H9 (cell line): ENCODE measurements at regions not wholly inside any gene's neighbourhood (a gene's known extent, or its start where the extent isn't known, plus 50 kb on each side); places are given as distances from the start of the nearest gene placed in this dataset.

Source experiments
- DNase-seq: peaks from one replicate; pipeline ENCODE4 v3.0.0-alpha.2; 2017
- H2AFZ ChIP-seq: one replicate; pipeline ENCODE4 v1.6.1; 2013; ENCODE audit warnings: mild to moderate bottlenecking, low read length, control low read depth, moderate library complexity
- H2AK5ac ChIP-seq: 2 replicates; pipeline ENCODE4 v1.6.1; 2013; ENCODE audit warnings: low read length, control low read depth, mixed read lengths; ENCODE audit not compliant: insufficient read length
- H2BK120ac ChIP-seq: one replicate; pipeline ENCODE4 v1.6.1; 2013; ENCODE audit warnings: low read depth, mild to moderate bottlenecking, low read length, control low read depth, inconsistent platforms; ENCODE audit not compliant: poor library complexity, severe bottlenecking
- H2BK12ac ChIP-seq: 2 replicates; pipeline ENCODE4 v1.6.1; 2013; ENCODE audit warnings: low read length, control low read depth, mixed read lengths, low read depth; ENCODE audit not compliant: insufficient read length
- H2BK15ac ChIP-seq: 2 replicates; pipeline ENCODE4 v1.6.1; 2013; ENCODE audit warnings: low read depth, low read length, control low read depth
- H2BK20ac ChIP-seq: one replicate; pipeline ENCODE4 v1.6.1; 2013; ENCODE audit warnings: low read depth, mild to moderate bottlenecking, low read length, control low read depth, inconsistent platforms; ENCODE audit not compliant: poor library complexity, severe bottlenecking
- H2BK5ac ChIP-seq: 2 replicates; pipeline ENCODE4 v1.6.1; 2013; ENCODE audit warnings: low read length, control low read depth, mixed read lengths; ENCODE audit not compliant: insufficient read length
- H3K14ac ChIP-seq: 2 replicates; pipeline ENCODE4 v1.6.1; 2013; ENCODE audit warnings: low read length, control low read depth; ENCODE audit not compliant: insufficient read depth
- H3K18ac ChIP-seq: 2 replicates; pipeline ENCODE4 v1.6.1; 2013; ENCODE audit warnings: low read depth, mild to moderate bottlenecking, mixed read lengths, low read length, control low read depth; ENCODE audit not compliant: insufficient read length
- H3K23ac ChIP-seq: 2 replicates; pipeline ENCODE4 v1.6.1; 2013; ENCODE audit warnings: low read length, control low read depth, mixed read lengths, low read depth; ENCODE audit not compliant: insufficient read length
- H3K23me2 ChIP-seq: 2 replicates; pipeline ENCODE4 v1.6.1; 2013; ENCODE audit warnings: low read depth, mild to moderate bottlenecking, mixed read lengths, low read length, control low read depth; ENCODE audit not compliant: insufficient read length, poor library complexity, severe bottlenecking
- H3K27ac ChIP-seq: 2 replicates; pipeline ENCODE4 v1.5.1; 2013; ENCODE audit warnings: low read length, control low read depth, mixed read lengths, low read depth; ENCODE audit not compliant: insufficient read length
- H3K27me3 ChIP-seq: 2 replicates; pipeline ENCODE4 v1.6.1; 2013; ENCODE audit warnings: low read length, control low read depth, inconsistent platforms; ENCODE audit not compliant: insufficient read depth
- H3K4ac ChIP-seq: 2 replicates; pipeline ENCODE4 v1.6.1; 2013; ENCODE audit warnings: low read depth, mild to moderate bottlenecking, control low read depth, inconsistent platforms, low read length, moderate library complexity
- H3K4me1 ChIP-seq: 2 replicates; pipeline ENCODE4 v1.6.1; 2013; ENCODE audit warnings: low read length, control low read depth, inconsistent platforms; ENCODE audit not compliant: insufficient read depth
- H3K4me2 ChIP-seq: 2 replicates; pipeline ENCODE4 v1.6.1; 2013; ENCODE audit warnings: low read length, control low read depth, mixed read lengths; ENCODE audit not compliant: insufficient read length, insufficient read depth
- H3K56ac ChIP-seq: 2 replicates; pipeline ENCODE4 v1.6.1; 2013; ENCODE audit warnings: low read depth, mild to moderate bottlenecking, mixed read lengths, low read length, control low read depth; ENCODE audit not compliant: insufficient read length
- H3K79me1 ChIP-seq: 2 replicates; pipeline ENCODE4 v1.6.1; 2013; ENCODE audit warnings: low read depth, mild to moderate bottlenecking, moderate library complexity, low read length, control low read depth, inconsistent platforms; ENCODE audit not compliant: insufficient read depth, poor library complexity, severe bottlenecking
- H3K79me2 ChIP-seq: 2 replicates; pipeline ENCODE4 v1.6.1; 2013; ENCODE audit warnings: low read length, control low read depth, inconsistent platforms; ENCODE audit not compliant: insufficient read depth
- H3K9ac ChIP-seq: 2 replicates; pipeline ENCODE4 v1.6.1; 2013; ENCODE audit warnings: low read length, control low read depth, mixed read lengths; ENCODE audit not compliant: insufficient read length; ENCODE audit errors: extremely low read depth
- H3K9me3 ChIP-seq: one replicate; pipeline ENCODE4 v1.6.1; 2013; ENCODE audit warnings: low read depth, low read length, inconsistent platforms; ENCODE audit not compliant: control insufficient read depth
- H3T11ph ChIP-seq: one replicate; pipeline ENCODE4 v1.6.1; 2013; ENCODE audit warnings: mild to moderate bottlenecking, low read length, control low read depth, inconsistent platforms
- H4K20me1 ChIP-seq: one replicate; pipeline ENCODE4 v1.6.1; 2013; ENCODE audit not compliant: control insufficient read depth, insufficient read length, insufficient read depth
- H4K5ac ChIP-seq: 2 replicates; pipeline ENCODE4 v1.6.1; 2013; ENCODE audit warnings: low read depth, mild to moderate bottlenecking, mixed read lengths, low read length, control low read depth; ENCODE audit not compliant: insufficient read length
- H4K8ac ChIP-seq: replicated peaks from 2 replicates; pipeline ENCODE4 v1.6.1; 2013; ENCODE audit warnings: low read length, control low read depth, mixed read lengths, low read depth; ENCODE audit not compliant: insufficient read length
- H4K91ac ChIP-seq: 2 replicates; pipeline ENCODE4 v1.6.1; 2013; ENCODE audit warnings: low read depth, mild to moderate bottlenecking, moderate library complexity, mixed read lengths, low read length, control low read depth; ENCODE audit not compliant: insufficient read length
- H3K27ac Mint-ChIP-seq, 3 experiments: 2 replicates in 2 of 3; 3 replicates in 1 of 3; pipeline ENCODE4 v1.8.0; 2020 to 2021; ENCODE audit warnings: mixed read lengths in 3 of 3, mild to moderate bottlenecking in 1 of 3, moderate library complexity in 1 of 3
- H3K27me3 Mint-ChIP-seq: 2 replicates; pipeline ENCODE4 v1.8.0; 2021; ENCODE audit warnings: low read depth, mild to moderate bottlenecking, moderate library complexity, mixed read lengths
- H3K36me3 Mint-ChIP-seq, 3 experiments: 2 replicates in 2 of 3; 3 replicates in 1 of 3; pipeline ENCODE4 v1.8.0; 2020 to 2021; ENCODE audit warnings: low read depth in 3 of 3, mixed read lengths in 3 of 3; ENCODE audit not compliant: insufficient read depth in 1 of 3
- H3K4me1 Mint-ChIP-seq, 2 experiments: 2 replicates each; pipeline ENCODE4 v1.8.0; 2020; ENCODE audit warnings: mixed read lengths in 2 of 2
- H3K4me3 Mint-ChIP-seq, 2 experiments: 2 replicates in 1 of 2; 3 replicates in 1 of 2; pipeline ENCODE4 v1.8.0; 2020 to 2021; ENCODE audit warnings: mild to moderate bottlenecking in 2 of 2, mixed read lengths in 2 of 2, moderate library complexity in 1 of 2
- H3K9me3 Mint-ChIP-seq, 2 experiments: 2 replicates in 1 of 2; 3 replicates in 1 of 2; pipeline ENCODE4 v1.8.0; 2020; ENCODE audit warnings: mild to moderate bottlenecking in 2 of 2, mixed read lengths in 2 of 2, moderate library complexity in 1 of 2
- CTCF ChIP-seq: fragments of 200-600 bp; sonication (generic); conservative IDR thresholded peaks from 3 replicates; pipeline ENCODE4 v1.8.0; 2021; ENCODE audit warnings: antibody characterized with exemption, mild to moderate bottlenecking
- WGBS: extraction: QIAGEN DNeasy Blood & Tissue Kit; methylation state at CpG from one replicate; pipeline ENCODE4 v1.1.7; 2013; ENCODE audit warnings: missing lambda C conversion rate, low lambda C conversion rate, mixed read lengths; ENCODE audit not compliant: insufficient read length; ENCODE audit errors: extremely low coverage; 5-methylcytosine and 5-hydroxymethylcytosine counted together

GRCh38 chr12:95601091-95601961 is 50.0 kb upstream of the USP44 start:
- WGBS = no CpG with 5 or more reads among the region's 6 CpGs
- no peak for DNase-seq
- Histone ChIP-seq H3K18ac (no peak overlapping the region), H3K9me3 (no peaks in the 10 kb centered on the region), H4K5ac (no peak overlapping the region), H4K91ac (no peak overlapping the region), H2BK15ac (no peak overlapping the region), H3K27ac (no peak overlapping the region), H3K4me1 (no peaks in the 10 kb centered on the region; the same call in 1 of the 2 replicates), H4K8ac (no peak overlapping the region), H2AFZ (no peak overlapping the region), H2BK5ac (no peak overlapping the region), H2BK120ac (no peak overlapping the region), H2BK20ac (no peak overlapping the region), H3K27me3 (no peaks in the 10 kb centered on the region), H3K4ac (no peak overlapping the region), H3K4me2 (no peak overlapping the region), H3T11ph (no peak overlapping the region), H3K56ac (no peak overlapping the region), H3K9ac (no peak overlapping the region), H3K23ac (no peak overlapping the region), H2BK12ac (no peak overlapping the region), H4K20me1 (no peaks in the 10 kb centered on the region), H3K23me2 (no peaks in the 10 kb centered on the region), H3K79me1 (no peaks in the 10 kb centered on the region), H3K79me2 (no peaks in the 10 kb centered on the region), H3K14ac (no peak overlapping the region), H2AK5ac (no peak overlapping the region)
- Mint-ChIP-seq H3K27me3 (no peaks in the 10 kb centered on the region), H3K36me3 (peaks cover 0 to 2% (median 0%) of the 10 kb centered on the region in 3 experiments; a peak in 3 of 7 replicates), H3K27ac (no peak overlapping the region), H3K9me3 (no peaks in the 10 kb centered on the region), H3K4me3 (no peak overlapping the region), H3K4me1 (peaks cover 0 to 5% of the 10 kb centered on the region in 2 experiments; a peak in 2 of 4 replicates)
- TF ChIP-seq CTCF = no peak
